ENCODE measurements at regions not wholly inside any gene's neighbourhood (a gene's known extent, or its start where the extent isn't known, plus 50 kb on each side); places are given as distances from the start of the nearest gene placed in this dataset.
"Not testable (repeated sequence)": the region's sequence is repeated elsewhere in the genome, so short reads cannot be mapped to it uniquely, and the experiment has no call there.

DNA sequence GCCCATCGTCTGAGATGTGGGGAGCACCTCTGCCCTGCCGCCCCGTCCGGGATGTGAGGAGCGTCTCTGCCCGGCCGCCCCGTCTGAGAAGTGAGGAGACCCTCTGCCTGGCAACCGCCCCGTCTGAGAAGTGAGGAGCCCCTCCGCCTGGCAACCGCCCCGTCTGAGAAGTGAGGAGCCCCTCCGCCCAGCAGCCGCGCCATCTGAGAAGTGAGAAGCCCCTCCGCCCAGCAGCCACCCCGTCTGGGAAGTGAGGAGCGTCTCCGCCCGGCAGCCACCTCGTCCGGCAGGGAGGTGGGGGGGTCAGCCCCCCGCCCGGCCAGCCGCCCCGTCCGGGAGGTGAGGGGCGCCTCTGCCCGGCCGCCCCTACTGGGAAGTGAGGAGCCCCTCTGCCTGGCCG, 267.2 kb downstream of the MEF2C start:
- not testable (repeated sequence) for TF ChIP-seq MAFK (IDR thresholded peaks at IDR 0.05; ENCODE audit: low read depth, low read length); RAD21 (IDR thresholded peaks at IDR 0.05; ENCODE audit: low read length); POLR2A (IDR thresholded peaks at IDR 0.05; ENCODE audit: low read depth, low read length); RFX5 (IDR thresholded peaks at IDR 0.05; ENCODE audit: low read depth, low read length)
- TF ChIP-seq, protein P1, sequence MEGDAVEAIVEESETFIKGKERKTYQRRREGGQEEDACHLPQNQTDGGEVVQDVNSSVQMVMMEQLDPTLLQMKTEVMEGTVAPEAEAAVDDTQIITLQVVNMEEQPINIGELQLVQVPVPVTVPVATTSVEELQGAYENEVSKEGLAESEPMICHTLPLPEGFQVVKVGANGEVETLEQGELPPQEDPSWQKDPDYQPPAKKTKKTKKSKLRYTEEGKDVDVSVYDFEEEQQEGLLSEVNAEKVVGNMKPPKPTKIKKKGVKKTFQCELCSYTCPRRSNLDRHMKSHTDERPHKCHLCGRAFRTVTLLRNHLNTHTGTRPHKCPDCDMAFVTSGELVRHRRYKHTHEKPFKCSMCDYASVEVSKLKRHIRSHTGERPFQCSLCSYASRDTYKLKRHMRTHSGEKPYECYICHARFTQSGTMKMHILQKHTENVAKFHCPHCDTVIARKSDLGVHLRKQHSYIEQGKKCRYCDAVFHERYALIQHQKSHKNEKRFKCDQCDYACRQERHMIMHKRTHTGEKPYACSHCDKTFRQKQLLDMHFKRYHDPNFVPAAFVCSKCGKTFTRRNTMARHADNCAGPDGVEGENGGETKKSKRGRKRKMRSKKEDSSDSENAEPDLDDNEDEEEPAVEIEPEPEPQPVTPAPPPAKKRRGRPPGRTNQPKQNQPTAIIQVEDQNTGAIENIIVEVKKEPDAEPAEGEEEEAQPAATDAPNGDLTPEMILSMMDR (conservative IDR thresholded peaks at IDR 0.05; ENCODE audit: low read depth, low read length), result not testable (repeated sequence)

Measured in IMR-90 (cell line).